ENCODE measurements at regions not wholly inside any gene's neighbourhood (a gene's known extent, or its start where the extent isn't known, plus 50 kb on each side); places are given as distances from the start of the nearest gene placed in this dataset.

- DNase-seq, result no peak
Measured at GRCh38 chr7:142308918-142309317, 51.1 kb upstream of the PRSS58 start.

- no peak for DNase-seq
Measured at GRCh38 chr7:142308326-142308725, 50.5 kb upstream of the PRSS58 start.
